Sigmoid colon (tissue), 6 donors: ENCODE measurements at regions not wholly inside any gene's neighbourhood (a gene's known extent, or its start where the extent isn't known, plus 50 kb on each side); places are given as distances from the start of the nearest gene placed in this dataset.

ENCODE experiments used
- DNase-seq: peaks from one replicate; pipeline ENCODE4 v3.0.0-alpha.2; 2019
- H3K27ac ChIP-seq, 4 donors: fragments of 200-600 bp; sonication (generic); one replicate each; pipeline ENCODE4 v1.5.1; 2016 to 2019; ENCODE audit warnings: mild to moderate bottlenecking in 1 of 4
- H3K27me3 ChIP-seq, 3 donors: fragments of 200-600 bp; sonication (generic); one replicate each; pipeline ENCODE4 v1.5.1; 2019; ENCODE audit warnings: mild to moderate bottlenecking in 1 of 3
- H3K36me3 ChIP-seq, 4 donors: fragments of 200-600 bp; sonication (generic); one replicate each; pipeline ENCODE4 v1.5.1; 2016 to 2019
- H3K4me1 ChIP-seq, 4 donors: fragments of 200-600 bp; sonication (generic); one replicate each; pipeline ENCODE4 v1.5.1; 2017 to 2019
- H3K4me3 ChIP-seq, 4 donors: fragments of 200-600 bp; sonication (generic); one replicate each; pipeline ENCODE4 v1.5.1; 2017 to 2019; ENCODE audit warnings: mild to moderate bottlenecking in 2 of 4, moderate library complexity in 1 of 4
- H3K9me3 ChIP-seq, 4 donors: fragments of 200-600 bp in 3 of 4; sonication (generic) in 3 of 4; one replicate each; pipeline versions ENCODE4 v1.5.1 to v1.6.1; 2013 to 2019
- EP300 ChIP-seq, 4 donors: sonication (generic); formaldehyde crosslinking; IDR thresholded peaks; one replicate each; pipeline ENCODE4 v1.6.1; 2017; ENCODE audit warnings: antibody characterized with exemption in 4 of 4
- POLR2A ChIP-seq, 2 donors: fragments of 450-650 bp; IDR thresholded peaks; one replicate each; pipeline ENCODE4 v1.6.1; 2016; ENCODE audit warnings: antibody characterized with exemption in 2 of 2, mild to moderate bottlenecking in 2 of 2, moderate library complexity in 2 of 2
- POLR2AphosphoS5 ChIP-seq, 4 donors: sonication (generic); formaldehyde crosslinking; IDR thresholded peaks; one replicate each; pipeline ENCODE4 v1.6.1; 2017; ENCODE audit warnings: antibody characterized with exemption in 4 of 4
- WGBS, 2 donors: extraction: QIAGEN DNeasy Blood & Tissue Kit; methylation state at CpG; one replicate each; pipeline ENCODE4 v1.1.7; 2013; 5-methylcytosine and 5-hydroxymethylcytosine counted together
- intact Hi-C: fragments of 100-400 bp; cut with DNase I; formaldehyde crosslinking; loops from one replicate; pipeline ENCODE4 v1.15.1; 2023
- TF ChIP-seq, protein P1 (sequence below), 4 experiments: fragments of 450-650 bp in 3 of 4; fragments of 200-600 bp in 1 of 4; IDR thresholded peaks; one replicate each; pipeline ENCODE4 v1.5.1; 2016 to 2019; ENCODE audit warnings: antibody characterized with exemption in 4 of 4, mild to moderate bottlenecking in 3 of 4, moderate library complexity in 2 of 4
- donor health status: healthy with polysubstance abuse.
- donor health status: healthy.

- no peaks in the 10 kb centered on the region for H3K27me3 ChIP-seq
- DNase-seq: no peak
- no peak overlapping the region for H3K27ac ChIP-seq
- WGBS, 2 donors: 70% methylated on average over 4 of the region's 4 CpGs
- no peaks in the 10 kb centered on the region for H3K9me3 ChIP-seq
- TF ChIP-seq, protein P1, sequence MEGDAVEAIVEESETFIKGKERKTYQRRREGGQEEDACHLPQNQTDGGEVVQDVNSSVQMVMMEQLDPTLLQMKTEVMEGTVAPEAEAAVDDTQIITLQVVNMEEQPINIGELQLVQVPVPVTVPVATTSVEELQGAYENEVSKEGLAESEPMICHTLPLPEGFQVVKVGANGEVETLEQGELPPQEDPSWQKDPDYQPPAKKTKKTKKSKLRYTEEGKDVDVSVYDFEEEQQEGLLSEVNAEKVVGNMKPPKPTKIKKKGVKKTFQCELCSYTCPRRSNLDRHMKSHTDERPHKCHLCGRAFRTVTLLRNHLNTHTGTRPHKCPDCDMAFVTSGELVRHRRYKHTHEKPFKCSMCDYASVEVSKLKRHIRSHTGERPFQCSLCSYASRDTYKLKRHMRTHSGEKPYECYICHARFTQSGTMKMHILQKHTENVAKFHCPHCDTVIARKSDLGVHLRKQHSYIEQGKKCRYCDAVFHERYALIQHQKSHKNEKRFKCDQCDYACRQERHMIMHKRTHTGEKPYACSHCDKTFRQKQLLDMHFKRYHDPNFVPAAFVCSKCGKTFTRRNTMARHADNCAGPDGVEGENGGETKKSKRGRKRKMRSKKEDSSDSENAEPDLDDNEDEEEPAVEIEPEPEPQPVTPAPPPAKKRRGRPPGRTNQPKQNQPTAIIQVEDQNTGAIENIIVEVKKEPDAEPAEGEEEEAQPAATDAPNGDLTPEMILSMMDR (IDR thresholded peaks at IDR 0.05): no peak
- no peak for TF ChIP-seq POLR2AphosphoS5 (IDR thresholded peaks at IDR 0.05)
- no peak for TF ChIP-seq POLR2A (IDR thresholded peaks at IDR 0.05)
- TF ChIP-seq EP300 (IDR thresholded peaks at IDR 0.05): no peak
- intact Hi-C loops: loop anchor here (10.0 kb wide), 1 partner anchor 245 kb away; no protein-coding TSS in a partner anchor
- no peaks in the 10 kb centered on the region for H3K36me3 ChIP-seq
- no peak overlapping the region for H3K4me3 ChIP-seq
- no peaks in the 10 kb centered on the region for H3K4me1 ChIP-seq
Measured at GRCh38 chr3:148389916-148390315, 307.8 kb upstream of the AGTR1 start.

GRCh38 chr3:148395821-148396220 lies 301.9 kb upstream of the AGTR1 start:
- no peaks in the 10 kb centered on the region for H3K4me1 ChIP-seq
- no peak for DNase-seq
- no peak for TF ChIP-seq EP300 (IDR thresholded peaks at IDR 0.05)
- intact Hi-C loops: no loop called here
- no peaks in the 10 kb centered on the region for H3K9me3 ChIP-seq
- no peaks in the 10 kb centered on the region for H3K27me3 ChIP-seq
- H3K4me3 ChIP-seq: no peak overlapping the region
- no peaks in the 10 kb centered on the region for H3K36me3 ChIP-seq
- H3K27ac ChIP-seq: no peak overlapping the region

- intact Hi-C loops: no loop called here
- H3K27ac ChIP-seq: no peak overlapping the region
- WGBS, 2 donors: 80 to 83% methylated on average over 1 of the region's 1 CpG
Measured at GRCh38 chr3:148400754-148401153, 296.9 kb upstream of the AGTR1 start.

GRCh38 chr3:148408667-148409066 lies 289.0 kb upstream of the AGTR1 start:
- Histone ChIP-seq H3K27me3 (no peaks in the 10 kb centered on the region), H3K4me3 (no peak overlapping the region), H3K36me3 (no peaks in the 10 kb centered on the region), H3K27ac (no peak overlapping the region), H3K4me1 (no peaks in the 10 kb centered on the region), H3K9me3 (no peaks in the 10 kb centered on the region)
- DNase-seq: no peak
- TF ChIP-seq POLR2AphosphoS5 (IDR thresholded peaks at IDR 0.05): no peak
- TF ChIP-seq, protein P1 (IDR thresholded peaks at IDR 0.05): no peak
- no peak for TF ChIP-seq EP300 (IDR thresholded peaks at IDR 0.05)
- no peak for TF ChIP-seq POLR2A (IDR thresholded peaks at IDR 0.05)
- intact Hi-C loops: no loop called here
- WGBS, 2 donors: 88% methylated on average over 3 of the region's 3 CpGs

More at GRCh38 chr3:148400754-148401153, 296.9 kb upstream of the AGTR1 start:
- no peaks in the 10 kb centered on the region for H3K9me3 ChIP-seq
- no peaks in the 10 kb centered on the region for H3K36me3 ChIP-seq
- H3K4me3 ChIP-seq: no peak overlapping the region
- no peaks in the 10 kb centered on the region for H3K4me1 ChIP-seq
- H3K27me3 ChIP-seq: no peaks in the 10 kb centered on the region
- no peak for TF ChIP-seq POLR2A (IDR thresholded peaks at IDR 0.05)
- TF ChIP-seq, protein P1 (IDR thresholded peaks at IDR 0.05): no peak
- TF ChIP-seq POLR2AphosphoS5 (IDR thresholded peaks at IDR 0.05): no peak
- DNase-seq: no peak

- no peaks in the 10 kb centered on the region for H3K36me3 ChIP-seq
- no peak for DNase-seq
- no peaks in the 10 kb centered on the region for H3K27me3 ChIP-seq
- H3K27ac ChIP-seq: no peak overlapping the region
- intact Hi-C loops: no loop called here
- 79 to 84% methylated on average over 6 of the region's 6 CpGs for WGBS, 2 donors
- no peaks in the 10 kb centered on the region for H3K4me1 ChIP-seq
- no peak overlapping the region for H3K4me3 ChIP-seq
- TF ChIP-seq, protein P1 (IDR thresholded peaks at IDR 0.05): no peak
- TF ChIP-seq POLR2A (IDR thresholded peaks at IDR 0.05) (no peak), EP300 (IDR thresholded peaks at IDR 0.05) (no peak), POLR2AphosphoS5 (IDR thresholded peaks at IDR 0.05) (no peak)
- no peaks in the 10 kb centered on the region for H3K9me3 ChIP-seq
Measured at GRCh38 chr3:148420242-148420641, 277.5 kb upstream of the AGTR1 start.
